Kidney (tissue), 13 donors: ENCODE measurements at regions not wholly inside any gene's neighbourhood (a gene's known extent, or its start where the extent isn't known, plus 50 kb on each side); places are given as distances from the start of the nearest gene placed in this dataset.

Source experiments
- DNase-seq, 5 donors: peaks; one replicate each; pipeline ENCODE4 v3.0.0-alpha.2; 2013 to 2020
- FAIRE-seq: peaks from 2 replicates; lab custom pipeline; 2012; peaks lifted over from hg19 to GRCh38; lab: Jason Lieb, UNC
- H3K27ac ChIP-seq, 2 donors: one replicate each; pipeline ENCODE4 v1.7.0; 2013; ENCODE audit warnings: low read depth in 2 of 2, low read length in 2 of 2, inconsistent platforms in 1 of 2
- H3K27me3 ChIP-seq: one replicate; pipeline ENCODE4 v1.7.1; 2013; ENCODE audit warnings: low read length, inconsistent platforms; ENCODE audit not compliant: control insufficient read depth, insufficient read depth
- H3K36me3 ChIP-seq, 3 donors: one replicate each; pipeline versions ENCODE4 v1.7.0 to v1.7.1; 2013; ENCODE audit warnings: low read length in 3 of 3, control low read depth in 1 of 3, inconsistent platforms in 1 of 3; ENCODE audit not compliant: insufficient read depth in 3 of 3, control insufficient read depth in 2 of 3
- H3K4me1 ChIP-seq, 3 donors: one replicate each; pipeline versions ENCODE4 v1.7.0 to v1.7.1; 2013; ENCODE audit warnings: low read length in 3 of 3, inconsistent platforms in 1 of 3, low read depth in 1 of 3; ENCODE audit not compliant: control insufficient read depth in 2 of 3, insufficient read depth in 2 of 3
- H3K4me3 ChIP-seq, 3 donors: one replicate each; pipeline versions ENCODE4 v1.7.0 to v1.8.1; 2013; ENCODE audit warnings: low read length in 3 of 3, control low read depth in 1 of 3, inconsistent platforms in 1 of 3
- H3K9ac ChIP-seq, 3 donors: one replicate each; pipeline versions ENCODE4 v1.7.0 to v1.7.1; 2013; ENCODE audit warnings: low read length in 3 of 3, control low read depth in 1 of 3, inconsistent platforms in 1 of 3
- H3K9me3 ChIP-seq, 3 donors: one replicate each; pipeline versions ENCODE4 v1.7.0 to v1.7.1; 2013; ENCODE audit warnings: low read length in 3 of 3, control low read depth in 1 of 3, inconsistent platforms in 1 of 3; ENCODE audit not compliant: control insufficient read depth in 2 of 3, insufficient read depth in 1 of 3
- intact Hi-C: fragments of 100-400 bp; cut with DNase I; formaldehyde crosslinking; loops from one replicate; pipeline ENCODE4 v1.11.1; 2022
- TF ChIP-seq, protein P1 (sequence below): IDR thresholded peaks from 3 replicates; pipeline ENCODE4 v1.5.1; 2012; ENCODE audit warnings: mild to moderate bottlenecking, moderate library complexity, borderline replicate concordance; ENCODE audit not compliant: insufficient read depth; ENCODE audit errors: extremely low read depth
- donor health status: control.
- donor health status: control.
- donor health status: control.
- donor health status: control.
- donor health status: control.
- donor health status: DM: yes; HTN: yes; CAD: no.
- donor health status: Normal renal cell carcinoma (clear cell type).

DNA sequence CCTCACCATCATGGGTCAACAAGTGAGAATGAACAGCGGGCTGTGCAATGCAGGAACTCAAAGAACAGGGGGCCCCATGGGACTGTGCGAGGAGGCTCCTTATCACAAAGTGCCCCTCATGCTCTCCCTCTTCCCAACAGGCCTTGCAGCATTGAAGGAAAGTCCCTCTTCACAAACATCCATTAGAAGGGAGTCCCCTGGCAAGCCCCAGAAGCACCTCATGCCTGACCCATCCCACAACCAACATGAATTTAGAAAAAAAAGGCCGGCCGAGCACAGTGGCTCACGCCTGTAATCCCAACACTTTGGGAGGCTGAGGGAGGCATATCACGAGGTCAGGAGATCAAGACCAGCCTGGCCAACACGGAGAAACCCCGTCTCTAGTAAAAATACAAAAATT lies 122.6 kb upstream of the FSTL4 start:
- intact Hi-C loops = no loop called here
- FAIRE-seq = no peak
- Histone ChIP-seq H3K4me3 (no peak overlapping the region), H3K4me1 (peaks cover 0 to 2% (median 0%) of the 10 kb centered on the region in 3 donors), H3K9ac (no peak overlapping the region), H3K27me3 (no peaks in the 10 kb centered on the region), H3K27ac (no peak overlapping the region), H3K36me3 (no peaks in the 10 kb centered on the region), H3K9me3 (no peaks in the 10 kb centered on the region)
- TF ChIP-seq, protein P1, sequence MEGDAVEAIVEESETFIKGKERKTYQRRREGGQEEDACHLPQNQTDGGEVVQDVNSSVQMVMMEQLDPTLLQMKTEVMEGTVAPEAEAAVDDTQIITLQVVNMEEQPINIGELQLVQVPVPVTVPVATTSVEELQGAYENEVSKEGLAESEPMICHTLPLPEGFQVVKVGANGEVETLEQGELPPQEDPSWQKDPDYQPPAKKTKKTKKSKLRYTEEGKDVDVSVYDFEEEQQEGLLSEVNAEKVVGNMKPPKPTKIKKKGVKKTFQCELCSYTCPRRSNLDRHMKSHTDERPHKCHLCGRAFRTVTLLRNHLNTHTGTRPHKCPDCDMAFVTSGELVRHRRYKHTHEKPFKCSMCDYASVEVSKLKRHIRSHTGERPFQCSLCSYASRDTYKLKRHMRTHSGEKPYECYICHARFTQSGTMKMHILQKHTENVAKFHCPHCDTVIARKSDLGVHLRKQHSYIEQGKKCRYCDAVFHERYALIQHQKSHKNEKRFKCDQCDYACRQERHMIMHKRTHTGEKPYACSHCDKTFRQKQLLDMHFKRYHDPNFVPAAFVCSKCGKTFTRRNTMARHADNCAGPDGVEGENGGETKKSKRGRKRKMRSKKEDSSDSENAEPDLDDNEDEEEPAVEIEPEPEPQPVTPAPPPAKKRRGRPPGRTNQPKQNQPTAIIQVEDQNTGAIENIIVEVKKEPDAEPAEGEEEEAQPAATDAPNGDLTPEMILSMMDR = no peak
- peak in 1 of 5 donors; percentile 7 for DNase-seq

DNA sequence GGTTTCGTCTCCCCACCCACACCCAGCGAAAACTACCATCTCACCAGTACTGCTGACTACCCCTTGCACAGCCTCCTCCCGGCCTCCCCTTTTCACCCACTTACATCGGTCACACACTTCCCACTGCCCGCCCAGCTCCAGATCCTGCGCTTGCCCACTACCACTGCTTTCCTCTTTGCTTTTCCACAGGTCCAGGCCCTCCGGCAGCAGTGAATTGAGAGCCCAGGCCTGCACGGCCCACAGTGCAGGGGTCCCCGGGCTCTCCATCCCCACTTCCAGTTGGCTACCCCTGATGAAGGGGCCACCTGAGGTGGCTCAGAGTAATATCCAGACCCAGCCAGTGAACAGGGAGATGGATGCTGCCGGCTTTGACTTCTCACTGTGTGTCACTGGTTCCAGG lies 120.2 kb upstream of the FSTL4 start:
- Histone ChIP-seq H3K4me3 (no peak overlapping the region), H3K27me3 (no peaks in the 10 kb centered on the region), H3K9me3 (no peaks in the 10 kb centered on the region), H3K4me1 (peaks cover 0 to 2% (median 0%) of the 10 kb centered on the region in 3 donors), H3K27ac (no peak overlapping the region), H3K9ac (no peak overlapping the region), H3K36me3 (no peaks in the 10 kb centered on the region)
- DNase-seq (peak in 1 of 5 donors; percentile 19), FAIRE-seq (no peak)
- intact Hi-C loops = no loop called here
- TF ChIP-seq, protein P1 = no peak

DNA sequence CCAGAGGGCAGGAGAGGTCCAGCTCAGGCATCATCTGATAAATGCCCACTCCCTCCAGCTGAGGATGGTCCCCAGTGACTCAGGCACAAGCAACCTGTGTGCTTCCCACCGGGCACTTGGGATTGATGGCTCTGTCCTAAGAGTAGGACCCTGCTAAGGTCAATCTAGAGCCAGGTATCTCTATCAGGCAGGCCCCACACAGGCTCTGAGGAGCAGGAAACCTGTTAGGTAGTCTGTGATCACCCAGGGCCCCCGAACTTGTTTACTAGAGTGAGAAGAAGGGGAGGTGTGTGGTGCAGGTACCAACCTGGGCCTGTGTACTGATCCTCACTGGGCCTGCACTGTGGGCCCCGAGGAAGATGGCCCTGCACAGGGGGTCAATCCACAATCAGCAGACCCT lies 119.6 kb upstream of the FSTL4 start:
- no peaks in the 10 kb centered on the region for H3K36me3 ChIP-seq
- H3K9ac ChIP-seq = no peak overlapping the region
- FAIRE-seq (no peak), DNase-seq (peak in 1 of 5 donors; percentile 4)
- no peak overlapping the region for H3K27ac ChIP-seq
- TF ChIP-seq, protein P1 = no peak
- no peaks in the 10 kb centered on the region for H3K9me3 ChIP-seq
- intact Hi-C loops = no loop called here
- H3K4me1 ChIP-seq = peaks cover 0 to 2% (median 0%) of the 10 kb centered on the region in 3 donors
- no peaks in the 10 kb centered on the region for H3K27me3 ChIP-seq
- no peak overlapping the region for H3K4me3 ChIP-seq

DNA sequence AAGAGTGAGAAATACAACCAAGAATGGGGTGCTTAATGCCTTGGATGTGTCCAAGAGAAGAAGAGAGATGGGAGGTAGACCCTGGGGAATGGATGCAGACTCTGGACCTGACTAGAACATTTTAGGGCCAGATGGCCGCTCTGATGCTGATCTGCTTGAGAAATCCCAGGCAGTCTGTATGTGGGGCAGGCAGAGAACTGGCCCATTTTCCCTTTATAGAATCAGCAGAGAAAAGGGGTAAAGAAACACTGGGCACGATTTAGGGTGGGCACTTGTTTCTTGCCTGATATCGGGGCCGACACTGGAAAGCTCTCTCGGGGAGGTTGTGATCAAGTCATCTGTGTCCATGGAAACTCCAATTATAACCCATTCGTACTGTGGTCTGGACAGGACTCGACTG lies 118.5 kb upstream of the FSTL4 start:
- Histone ChIP-seq H3K27me3 (no peaks in the 10 kb centered on the region), H3K4me3 (no peak overlapping the region), H3K9me3 (no peaks in the 10 kb centered on the region), H3K9ac (no peak overlapping the region), H3K27ac (no peak overlapping the region), H3K4me1 (peaks cover 0 to 1% (median 0%) of the 10 kb centered on the region in 3 donors), H3K36me3 (no peaks in the 10 kb centered on the region)
- DNase-seq (no peak), FAIRE-seq (no peak)
- TF ChIP-seq, protein P1 = no peak
- intact Hi-C loops = no loop called here
